ENCODE measurements at regions not wholly inside any gene's neighbourhood (a gene's known extent, or its start where the extent isn't known, plus 50 kb on each side); places are given as distances from the start of the nearest gene placed in this dataset.

DNA sequence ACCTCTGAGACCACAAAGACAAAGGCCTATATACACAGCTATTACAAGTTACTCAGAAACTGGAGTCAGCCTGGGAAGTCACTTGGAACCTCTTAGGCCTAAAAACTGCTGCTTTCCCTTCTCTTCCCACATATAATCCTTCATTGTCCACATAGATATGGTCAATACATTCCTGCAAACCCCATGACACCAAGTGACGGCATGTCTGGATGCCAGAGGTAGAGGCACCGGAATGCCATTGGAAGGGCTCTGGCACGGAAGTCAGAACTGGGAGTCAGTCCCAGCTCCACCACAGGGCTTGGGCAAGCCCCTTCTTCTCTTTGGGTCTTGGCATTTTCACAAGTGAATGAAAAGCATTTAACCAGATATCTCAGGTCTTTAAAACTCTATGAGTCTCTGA, 204.7 kb downstream of the MATN1 start:
- Histone ChIP-seq H3K36me3 (replicated peaks in 1 of 2; ENCODE audit: control insufficient read depth in 1 of 2, insufficient read depth in 2 of 2, low read length in 2 of 2) (no peaks in the 10 kb centered on the region), H4K20me1 (ENCODE audit: insufficient read depth, low read length) (no peaks in the 10 kb centered on the region), H3K9ac (ENCODE audit: insufficient read depth, low read depth, low read length) (no peak overlapping the region), H3K27ac (ENCODE audit: extremely low read length, insufficient read depth, low read length) (no peak overlapping the region), H3K27me3 (ENCODE audit: control insufficient read depth in 1 of 2, insufficient read depth in 2 of 2, low read length in 2 of 2) (no peaks in the 10 kb centered on the region), H3K79me2 (ENCODE audit: insufficient read depth, low read length) (no peaks in the 10 kb centered on the region), H3K4me3 (replicated peaks in 1 of 3; ENCODE audit: insufficient read depth in 1 of 3, low read depth in 2 of 3, low read length in 3 of 3) (no peak overlapping the region), H2AFZ (ENCODE audit: low read length) (no peak overlapping the region), H3K4me1 (ENCODE audit: insufficient read depth, low read length) (no peaks in the 10 kb centered on the region), H3K9me3 (ENCODE audit: low read length) (no peaks in the 10 kb centered on the region), H3K4me2 (ENCODE audit: low read depth, low read length) (no peak overlapping the region)
- WGBS (ENCODE audit: low lambda C conversion rate), result 33% methylated on average over 1 of the region's 3 CpGs
- intact Hi-C loops (cut with micrococcal nuclease; ENCODE audit: unreplicated experiment), result no loop called here
- no peak for DNase-seq (ENCODE audit: low spot score)
- no peak for ATAC-seq
- ChIA-PET POLR2A (no interaction called here), CTCF (ENCODE audit: low intra/inter-chr PET ratio, low total read pairs) (no interaction called here)
- FAIRE-seq, result no peak
- TF ChIP-seq, protein P1, sequence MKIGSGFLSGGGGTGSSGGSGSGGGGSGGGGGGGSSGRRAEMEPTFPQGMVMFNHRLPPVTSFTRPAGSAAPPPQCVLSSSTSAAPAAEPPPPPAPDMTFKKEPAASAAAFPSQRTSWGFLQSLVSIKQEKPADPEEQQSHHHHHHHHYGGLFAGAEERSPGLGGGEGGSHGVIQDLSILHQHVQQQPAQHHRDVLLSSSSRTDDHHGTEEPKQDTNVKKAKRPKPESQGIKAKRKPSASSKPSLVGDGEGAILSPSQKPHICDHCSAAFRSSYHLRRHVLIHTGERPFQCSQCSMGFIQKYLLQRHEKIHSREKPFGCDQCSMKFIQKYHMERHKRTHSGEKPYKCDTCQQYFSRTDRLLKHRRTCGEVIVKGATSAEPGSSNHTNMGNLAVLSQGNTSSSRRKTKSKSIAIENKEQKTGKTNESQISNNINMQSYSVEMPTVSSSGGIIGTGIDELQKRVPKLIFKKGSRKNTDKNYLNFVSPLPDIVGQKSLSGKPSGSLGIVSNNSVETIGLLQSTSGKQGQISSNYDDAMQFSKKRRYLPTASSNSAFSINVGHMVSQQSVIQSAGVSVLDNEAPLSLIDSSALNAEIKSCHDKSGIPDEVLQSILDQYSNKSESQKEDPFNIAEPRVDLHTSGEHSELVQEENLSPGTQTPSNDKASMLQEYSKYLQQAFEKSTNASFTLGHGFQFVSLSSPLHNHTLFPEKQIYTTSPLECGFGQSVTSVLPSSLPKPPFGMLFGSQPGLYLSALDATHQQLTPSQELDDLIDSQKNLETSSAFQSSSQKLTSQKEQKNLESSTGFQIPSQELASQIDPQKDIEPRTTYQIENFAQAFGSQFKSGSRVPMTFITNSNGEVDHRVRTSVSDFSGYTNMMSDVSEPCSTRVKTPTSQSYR (CRISPR knock-in tag; IDR thresholded peaks at IDR 0.05; ENCODE audit: borderline replicate concordance), result no peak
- TF ChIP-seq ZNF552 (CRISPR knock-in tag; IDR thresholded peaks at IDR 0.05; ENCODE audit: borderline replicate concordance), result no peak
- no peak for TF ChIP-seq ZNF101 (CRISPR knock-in tag; IDR thresholded peaks at IDR 0.05; ENCODE audit: borderline replicate concordance, low read depth)
- TF ChIP-seq, protein P2, sequence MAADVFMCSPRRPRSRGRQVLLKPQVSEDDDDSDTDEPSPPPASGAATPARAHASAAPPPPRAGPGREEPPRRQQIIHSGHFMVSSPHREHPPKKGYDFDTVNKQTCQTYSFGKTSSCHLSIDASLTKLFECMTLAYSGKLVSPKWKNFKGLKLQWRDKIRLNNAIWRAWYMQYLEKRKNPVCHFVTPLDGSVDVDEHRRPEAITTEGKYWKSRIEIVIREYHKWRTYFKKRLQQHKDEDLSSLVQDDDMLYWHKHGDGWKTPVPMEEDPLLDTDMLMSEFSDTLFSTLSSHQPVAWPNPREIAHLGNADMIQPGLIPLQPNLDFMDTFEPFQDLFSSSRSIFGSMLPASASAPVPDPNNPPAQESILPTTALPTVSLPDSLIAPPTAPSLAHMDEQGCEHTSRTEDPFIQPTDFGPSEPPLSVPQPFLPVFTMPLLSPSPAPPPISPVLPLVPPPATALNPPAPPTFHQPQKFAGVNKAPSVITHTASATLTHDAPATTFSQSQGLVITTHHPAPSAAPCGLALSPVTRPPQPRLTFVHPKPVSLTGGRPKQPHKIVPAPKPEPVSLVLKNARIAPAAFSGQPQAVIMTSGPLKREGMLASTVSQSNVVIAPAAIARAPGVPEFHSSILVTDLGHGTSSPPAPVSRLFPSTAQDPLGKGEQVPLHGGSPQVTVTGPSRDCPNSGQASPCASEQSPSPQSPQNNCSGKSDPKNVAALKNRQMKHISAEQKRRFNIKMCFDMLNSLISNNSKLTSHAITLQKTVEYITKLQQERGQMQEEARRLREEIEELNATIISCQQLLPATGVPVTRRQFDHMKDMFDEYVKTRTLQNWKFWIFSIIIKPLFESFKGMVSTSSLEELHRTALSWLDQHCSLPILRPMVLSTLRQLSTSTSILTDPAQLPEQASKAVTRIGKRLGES (CRISPR knock-in tag; IDR thresholded peaks at IDR 0.05; ENCODE audit: borderline replicate concordance), result no peak
- TF ChIP-seq MXI1 (IDR thresholded peaks at IDR 0.05; ENCODE audit: borderline replicate concordance, low read depth, low read length), result no peak
- no peak for TF ChIP-seq ATF7 (IDR thresholded peaks at IDR 0.05)
- TF ChIP-seq ATF7 (CRISPR knock-in tag; IDR thresholded peaks at IDR 0.05), result no peak
- TF ChIP-seq, protein P3, sequence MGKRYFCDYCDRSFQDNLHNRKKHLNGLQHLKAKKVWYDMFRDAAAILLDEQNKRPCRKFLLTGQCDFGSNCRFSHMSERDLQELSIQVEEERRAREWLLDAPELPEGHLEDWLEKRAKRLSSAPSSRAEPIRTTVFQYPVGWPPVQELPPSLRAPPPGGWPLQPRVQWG (CRISPR knock-in tag; IDR thresholded peaks at IDR 0.05; ENCODE audit: borderline replicate concordance, low read depth), result no peak
- no peak for TF ChIP-seq ZNF205 (CRISPR knock-in tag; IDR thresholded peaks at IDR 0.05)
- no peak for TF ChIP-seq ZNF768 (CRISPR knock-in tag; IDR thresholded peaks at IDR 0.05)
- no peak for TF ChIP-seq HDAC6 (IDR thresholded peaks at IDR 0.05; ENCODE audit: low read depth, low read length)
- TF ChIP-seq, protein P4, sequence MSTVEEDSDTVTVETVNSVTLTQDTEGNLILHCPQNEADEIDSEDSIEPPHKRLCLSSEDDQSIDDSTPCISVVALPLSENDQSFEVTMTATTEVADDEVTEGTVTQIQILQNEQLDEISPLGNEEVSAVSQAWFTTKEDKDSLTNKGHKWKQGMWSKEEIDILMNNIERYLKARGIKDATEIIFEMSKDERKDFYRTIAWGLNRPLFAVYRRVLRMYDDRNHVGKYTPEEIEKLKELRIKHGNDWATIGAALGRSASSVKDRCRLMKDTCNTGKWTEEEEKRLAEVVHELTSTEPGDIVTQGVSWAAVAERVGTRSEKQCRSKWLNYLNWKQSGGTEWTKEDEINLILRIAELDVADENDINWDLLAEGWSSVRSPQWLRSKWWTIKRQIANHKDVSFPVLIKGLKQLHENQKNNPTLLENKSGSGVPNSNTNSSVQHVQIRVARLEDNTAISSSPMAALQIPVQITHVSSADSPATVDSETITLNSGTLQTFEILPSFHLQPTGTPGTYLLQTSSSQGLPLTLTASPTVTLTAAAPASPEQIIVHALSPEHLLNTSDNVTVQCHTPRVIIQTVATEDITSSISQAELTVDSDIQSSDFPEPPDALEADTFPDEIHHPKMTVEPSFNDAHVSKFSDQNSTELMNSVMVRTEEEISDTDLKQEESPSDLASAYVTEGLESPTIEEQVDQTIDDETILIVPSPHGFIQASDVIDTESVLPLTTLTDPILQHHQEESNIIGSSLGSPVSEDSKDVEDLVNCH (CRISPR knock-in tag; IDR thresholded peaks at IDR 0.05), result no peak
- TF ChIP-seq XRCC5 (optimal IDR thresholded peaks at IDR 0.05; ENCODE audit: low read length), result no peak
- no peak for TF ChIP-seq ZNF10 (CRISPR knock-in tag; IDR thresholded peaks at IDR 0.05; ENCODE audit: borderline replicate concordance, low read depth)
- no peak for TF ChIP-seq ZNF484 (CRISPR knock-in tag; IDR thresholded peaks at IDR 0.05; ENCODE audit: borderline replicate concordance, low read depth)
- no TSS peak for BruUV-seq (replicated peaks)
- in situ Hi-C loops (cut with HindIII; ENCODE audit: extremely low pct_ligation_motif_present, low pct_unique_long_range_greater_than_20kb), result no loop called here
